Testis (tissue), 2 donors: ENCODE measurements at regions not wholly inside any gene's neighbourhood (a gene's known extent, or its start where the extent isn't known, plus 50 kb on each side); places are given as distances from the start of the nearest gene placed in this dataset.

Source experiments
- DNase-seq: peaks from one replicate; pipeline ENCODE4 v3.0.0-alpha.2; 2019
- H3K27ac ChIP-seq, 2 donors: fragments of 200-600 bp; sonication (generic); one replicate each; pipeline ENCODE4 v1.5.1; 2019
- H3K27me3 ChIP-seq: fragments of 200-600 bp; sonication (generic); one replicate; pipeline ENCODE4 v1.5.1; 2019
- H3K36me3 ChIP-seq: fragments of 200-600 bp; sonication (generic); one replicate; pipeline ENCODE4 v1.5.1; 2017; ENCODE audit warnings: low read depth; ENCODE audit errors: missing control alignments
- H3K4me1 ChIP-seq: fragments of 200-600 bp; sonication (generic); one replicate; pipeline ENCODE4 v1.5.1; 2019
- H3K4me3 ChIP-seq, 2 donors: fragments of 200-600 bp; sonication (generic); one replicate each; pipeline ENCODE4 v1.5.1; 2017 to 2019
- H3K9me3 ChIP-seq: fragments of 200-600 bp; sonication (generic); one replicate; pipeline ENCODE4 v1.5.1; 2017
- POLR2A ChIP-seq: fragments of 450-650 bp; IDR thresholded peaks from one replicate; pipeline ENCODE4 v1.6.1; 2017; ENCODE audit warnings: antibody characterized with exemption, mild to moderate bottlenecking, moderate library complexity
- WGBS, 2 donors: methylation state at CpG; one replicate each; pipeline ENCODE4 v1.1.5; 2018; 5-methylcytosine and 5-hydroxymethylcytosine counted together
- intact Hi-C: fragments of 100-400 bp; cut with DNase I; formaldehyde crosslinking; loops from one replicate; pipeline ENCODE4 v1.15.1; 2023; ENCODE audit warnings: low total_unique reads
- TF ChIP-seq, protein P1 (sequence below), 3 experiments: fragments of 450-650 bp in 2 of 3; fragments of 200-600 bp in 1 of 3; sonication (generic) in 1 of 3; IDR thresholded peaks; one replicate each; pipeline ENCODE4 v1.5.1; 2016 to 2019; ENCODE audit warnings: antibody characterized with exemption in 3 of 3, mild to moderate bottlenecking in 2 of 3, moderate library complexity in 1 of 3

DNA sequence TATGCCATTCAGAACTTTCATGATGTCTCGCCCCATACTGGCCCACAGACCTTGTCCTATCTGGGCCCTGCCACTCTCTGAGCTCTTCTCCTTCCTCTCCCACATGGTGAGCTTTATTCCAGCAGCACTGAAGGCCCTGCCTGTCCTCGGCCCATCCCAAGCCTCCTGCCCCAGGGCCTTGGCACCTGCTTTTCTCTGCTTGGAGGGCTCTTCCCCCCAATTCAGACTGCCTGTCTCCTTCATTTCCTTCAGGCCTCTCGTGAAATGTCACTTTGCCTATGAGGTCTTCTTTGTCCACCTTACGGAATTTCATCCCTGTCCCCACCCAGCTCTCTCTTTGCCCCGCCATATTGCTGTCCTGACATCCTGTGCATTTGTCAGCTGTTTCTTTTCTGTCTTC is 191.7 kb upstream of the POU3F1 start:
- Histone ChIP-seq H3K27ac (no peak overlapping the region), H3K27me3 (no peaks in the 10 kb centered on the region), H3K4me1 (no peaks in the 10 kb centered on the region), H3K36me3 (no peaks in the 10 kb centered on the region), H3K4me3 (no peak overlapping the region), H3K9me3 (no peaks in the 10 kb centered on the region)
- no peak for DNase-seq
- TF ChIP-seq, protein P1, sequence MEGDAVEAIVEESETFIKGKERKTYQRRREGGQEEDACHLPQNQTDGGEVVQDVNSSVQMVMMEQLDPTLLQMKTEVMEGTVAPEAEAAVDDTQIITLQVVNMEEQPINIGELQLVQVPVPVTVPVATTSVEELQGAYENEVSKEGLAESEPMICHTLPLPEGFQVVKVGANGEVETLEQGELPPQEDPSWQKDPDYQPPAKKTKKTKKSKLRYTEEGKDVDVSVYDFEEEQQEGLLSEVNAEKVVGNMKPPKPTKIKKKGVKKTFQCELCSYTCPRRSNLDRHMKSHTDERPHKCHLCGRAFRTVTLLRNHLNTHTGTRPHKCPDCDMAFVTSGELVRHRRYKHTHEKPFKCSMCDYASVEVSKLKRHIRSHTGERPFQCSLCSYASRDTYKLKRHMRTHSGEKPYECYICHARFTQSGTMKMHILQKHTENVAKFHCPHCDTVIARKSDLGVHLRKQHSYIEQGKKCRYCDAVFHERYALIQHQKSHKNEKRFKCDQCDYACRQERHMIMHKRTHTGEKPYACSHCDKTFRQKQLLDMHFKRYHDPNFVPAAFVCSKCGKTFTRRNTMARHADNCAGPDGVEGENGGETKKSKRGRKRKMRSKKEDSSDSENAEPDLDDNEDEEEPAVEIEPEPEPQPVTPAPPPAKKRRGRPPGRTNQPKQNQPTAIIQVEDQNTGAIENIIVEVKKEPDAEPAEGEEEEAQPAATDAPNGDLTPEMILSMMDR (IDR thresholded peaks at IDR 0.05) = no peak
- TF ChIP-seq POLR2A = no peak
- 92 to 97% methylated on average over 5 of the region's 5 CpGs for WGBS, 2 donors
- intact Hi-C loops = no loop called here

DNA sequence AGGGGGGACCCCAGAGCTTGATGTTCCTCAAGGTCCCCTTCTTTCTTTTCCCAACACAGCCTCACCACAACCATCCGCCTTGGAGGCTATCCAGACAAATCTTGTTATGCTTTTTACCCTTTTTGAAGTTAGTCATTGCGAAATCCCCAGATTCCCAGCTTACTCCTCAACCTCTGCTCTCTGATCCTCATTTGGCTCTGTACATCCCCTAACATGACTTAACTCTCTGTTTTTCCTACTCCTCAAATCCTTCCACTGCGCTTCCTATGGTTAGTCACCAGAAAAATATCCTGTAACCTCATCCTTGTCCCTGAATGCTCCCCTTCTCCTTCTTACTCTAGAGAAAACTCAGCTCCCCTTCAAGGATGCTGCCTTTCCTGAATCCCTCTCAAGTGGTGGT is 189.1 kb upstream of the POU3F1 start:
- TF ChIP-seq POLR2A = no peak
- TF ChIP-seq, protein P1 (IDR thresholded peaks at IDR 0.05) = no peak

DNA sequence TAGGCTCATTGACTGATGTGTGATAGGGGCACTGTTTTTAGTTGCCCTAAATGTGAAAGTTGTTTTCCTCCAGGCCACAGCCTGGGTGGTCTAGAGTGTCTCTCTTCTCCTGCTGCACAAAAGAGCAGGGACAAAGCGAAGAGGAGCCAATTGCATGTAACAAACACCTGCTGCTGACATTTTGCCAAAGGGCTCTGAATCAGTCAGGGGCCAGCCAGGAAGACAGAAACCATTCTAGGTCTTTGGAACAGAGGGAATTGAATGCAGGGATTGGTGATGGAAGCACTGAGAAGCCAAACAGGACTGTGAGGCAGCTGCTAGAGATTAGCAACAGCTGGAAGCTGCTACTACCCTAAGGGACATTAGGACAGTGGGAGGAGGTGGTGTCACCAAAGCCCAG is 185.3 kb upstream of the POU3F1 start:
- Histone ChIP-seq H3K27ac (no peak overlapping the region), H3K4me1 (no peaks in the 10 kb centered on the region), H3K4me3 (no peak overlapping the region), H3K9me3 (no peaks in the 10 kb centered on the region), H3K36me3 (no peaks in the 10 kb centered on the region), H3K27me3 (no peaks in the 10 kb centered on the region)
- 83 to 90% methylated on average over 1 of the region's 1 CpG for WGBS, 2 donors
- no peak for DNase-seq
- intact Hi-C loops = no loop called here
- TF ChIP-seq, protein P1 (IDR thresholded peaks at IDR 0.05) = no peak

More for the DNA sequence above, 189.1 kb upstream of the POU3F1 start:
- no peaks in the 10 kb centered on the region for H3K4me1 ChIP-seq
- no peak overlapping the region for H3K27ac ChIP-seq
- DNase-seq = no peak
- H3K27me3 ChIP-seq = no peaks in the 10 kb centered on the region
- no peak overlapping the region for H3K4me3 ChIP-seq
- intact Hi-C loops = no loop called here
- no peaks in the 10 kb centered on the region for H3K9me3 ChIP-seq
- H3K36me3 ChIP-seq = no peaks in the 10 kb centered on the region
- WGBS, 2 donors = 84 to 85% methylated on average over 3 of the region's 3 CpGs

DNA sequence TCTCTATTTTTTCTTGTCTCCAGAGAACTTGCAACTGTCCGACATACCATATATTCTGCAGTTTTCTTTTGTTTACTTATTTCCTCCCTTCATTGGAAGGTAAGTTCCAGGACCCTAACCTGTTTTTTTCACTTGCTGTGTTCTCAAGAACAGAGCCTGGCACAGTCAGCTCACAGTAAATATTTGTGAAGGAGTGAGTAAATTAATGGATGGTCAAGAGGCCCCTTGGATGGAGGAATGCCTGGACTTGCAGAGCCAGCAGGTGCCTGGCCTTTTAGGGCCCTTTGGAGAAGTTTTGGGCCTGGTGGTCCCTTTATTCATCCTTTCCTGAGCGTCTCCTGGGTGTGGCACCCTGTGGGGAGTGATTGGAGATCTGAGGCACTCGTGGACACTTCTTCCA is 182.1 kb upstream of the POU3F1 start:
- H3K4me1 ChIP-seq = no peaks in the 10 kb centered on the region
- no peak for DNase-seq
- H3K36me3 ChIP-seq = no peaks in the 10 kb centered on the region
- no peak overlapping the region for H3K27ac ChIP-seq
- no peaks in the 10 kb centered on the region for H3K27me3 ChIP-seq
- TF ChIP-seq POLR2A = no peak
- TF ChIP-seq, protein P1 (IDR thresholded peaks at IDR 0.05) = no peak
- H3K9me3 ChIP-seq = no peaks in the 10 kb centered on the region
- intact Hi-C loops = no loop called here
- H3K4me3 ChIP-seq = no peak overlapping the region
- 90 to 92% methylated on average over 3 of the region's 3 CpGs for WGBS, 2 donors

DNA sequence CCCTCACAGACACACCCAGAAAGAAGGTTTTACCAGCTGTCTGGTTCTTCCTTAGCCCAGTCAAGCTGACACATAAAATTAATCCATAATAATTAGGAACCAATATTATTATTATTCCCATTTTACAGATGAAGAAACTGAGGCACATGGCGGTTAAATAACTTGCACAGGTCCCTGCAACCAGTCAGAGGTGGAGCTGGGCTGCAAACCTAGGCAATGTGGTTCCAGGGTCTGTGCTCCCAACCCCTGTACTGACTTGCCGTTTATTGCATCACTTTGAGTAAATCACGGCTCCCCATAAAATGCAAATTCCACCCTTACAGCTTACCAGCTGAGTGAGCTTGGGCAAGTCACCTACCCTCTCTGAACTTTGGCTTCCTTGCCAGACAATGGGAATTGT is 179.2 kb upstream of the POU3F1 start:
- TF ChIP-seq, protein P1 (IDR thresholded peaks at IDR 0.05) = no peak
- TF ChIP-seq POLR2A = no peak
- 82 to 88% methylated on average over 3 of the region's 3 CpGs for WGBS, 2 donors
- Histone ChIP-seq H3K27ac (no peak overlapping the region), H3K4me3 (no peak overlapping the region), H3K27me3 (no peaks in the 10 kb centered on the region), H3K4me1 (no peaks in the 10 kb centered on the region), H3K9me3 (no peaks in the 10 kb centered on the region), H3K36me3 (no peaks in the 10 kb centered on the region)
- DNase-seq = no peak
- intact Hi-C loops = no loop called here
